HG03064 (cell line): ENCODE measurements at regions not wholly inside any gene's neighbourhood (a gene's known extent, or its start where the extent isn't known, plus 50 kb on each side); places are given as distances from the start of the nearest gene placed in this dataset.
"Not testable (repeated sequence)": the region's sequence is repeated elsewhere in the genome, so short reads cannot be mapped to it uniquely, and the experiment has no call there.

Experiments used
- ATAC-seq: cut with Tn5 transposase; IDR thresholded peaks from one replicate; pipeline ENCODE4 v1.9.1; 2021; ENCODE audit warnings: low read depth; ENCODE audit not compliant: unreplicated experiment

DNA sequence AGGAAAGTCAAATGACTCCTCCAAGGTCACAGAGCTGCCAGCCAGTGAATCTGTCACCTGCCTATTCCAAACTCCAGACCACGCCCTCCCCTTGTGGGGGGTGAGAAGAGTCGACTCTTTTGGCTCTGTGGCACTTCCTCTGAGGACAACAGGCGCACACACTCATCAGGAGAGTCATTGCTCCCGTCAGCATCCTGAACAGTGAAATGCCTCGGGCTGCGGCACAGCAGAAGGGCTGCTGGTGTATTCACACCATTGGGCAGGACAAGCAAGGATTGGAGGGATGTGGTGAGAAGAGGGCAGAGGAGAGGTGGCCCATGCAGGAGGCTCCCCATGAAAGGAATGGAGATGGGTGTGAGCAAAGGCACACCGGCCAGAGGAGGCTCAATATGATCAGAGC lies 239.0 kb downstream of the TOMM20 start:
- no peak for ATAC-seq

DNA sequence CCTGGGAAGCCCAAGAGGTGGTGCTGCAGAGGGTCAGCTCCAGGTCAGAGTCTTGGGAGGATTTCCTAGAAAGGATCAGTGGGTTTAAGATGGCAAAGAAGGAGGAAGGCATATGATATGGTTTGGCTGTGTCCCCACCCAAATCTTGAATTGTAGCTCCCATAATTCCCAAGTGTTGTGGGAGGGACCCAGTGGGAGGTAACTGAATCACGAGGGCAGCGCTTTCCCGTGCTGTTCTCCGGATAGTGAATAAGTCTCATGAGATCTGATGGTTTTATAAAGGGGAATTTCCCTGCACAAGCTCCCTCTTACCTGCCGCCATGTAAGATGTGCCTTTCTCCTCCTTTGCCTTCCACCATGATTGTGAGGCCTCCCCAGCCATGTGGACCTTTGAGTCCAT lies 240.4 kb downstream of the TOMM20 start:
- not testable (repeated sequence) for ATAC-seq

DNA sequence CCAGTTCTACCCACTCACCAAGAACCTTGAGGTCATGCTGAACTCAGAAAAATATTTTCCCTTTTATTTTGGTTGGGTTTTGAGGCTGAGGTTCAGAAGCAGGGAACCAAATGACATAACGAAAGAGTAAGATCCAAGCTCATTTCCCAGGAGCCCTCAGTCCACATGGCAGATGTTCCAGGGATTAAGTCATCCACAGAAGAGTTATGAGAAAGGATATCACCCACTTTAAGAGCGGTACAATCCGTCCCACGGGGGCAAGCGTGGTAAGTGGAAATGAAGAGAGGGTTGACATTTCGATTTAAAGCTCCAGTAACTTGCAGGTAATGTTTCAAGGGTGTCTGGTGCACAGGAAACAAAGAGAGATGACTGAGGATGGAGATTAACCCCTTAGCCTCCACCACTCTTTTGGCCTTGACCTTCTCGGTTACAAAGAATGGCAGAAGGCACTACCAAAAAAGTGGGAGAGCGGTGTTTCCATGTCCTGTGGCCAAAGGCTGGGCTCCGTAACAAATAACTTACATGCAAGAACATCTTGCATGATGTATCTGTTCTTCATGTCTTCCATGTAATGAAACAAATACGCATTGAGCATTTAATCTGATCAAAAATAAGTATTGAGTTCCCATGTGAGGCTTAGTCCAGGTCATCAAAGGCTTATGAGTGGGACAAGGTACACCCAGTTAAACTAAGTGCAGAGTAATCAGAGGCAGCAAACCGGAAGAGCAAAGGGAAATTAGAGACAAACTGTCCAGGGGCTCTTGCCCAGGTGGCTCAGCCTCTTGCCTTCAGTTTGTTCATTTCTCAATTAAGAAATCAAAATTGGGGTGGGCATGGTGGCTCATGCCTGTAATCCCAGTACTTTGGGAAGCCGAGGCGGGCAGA lies 241.4 kb downstream of the TOMM20 start:
- ATAC-seq: no peak

DNA sequence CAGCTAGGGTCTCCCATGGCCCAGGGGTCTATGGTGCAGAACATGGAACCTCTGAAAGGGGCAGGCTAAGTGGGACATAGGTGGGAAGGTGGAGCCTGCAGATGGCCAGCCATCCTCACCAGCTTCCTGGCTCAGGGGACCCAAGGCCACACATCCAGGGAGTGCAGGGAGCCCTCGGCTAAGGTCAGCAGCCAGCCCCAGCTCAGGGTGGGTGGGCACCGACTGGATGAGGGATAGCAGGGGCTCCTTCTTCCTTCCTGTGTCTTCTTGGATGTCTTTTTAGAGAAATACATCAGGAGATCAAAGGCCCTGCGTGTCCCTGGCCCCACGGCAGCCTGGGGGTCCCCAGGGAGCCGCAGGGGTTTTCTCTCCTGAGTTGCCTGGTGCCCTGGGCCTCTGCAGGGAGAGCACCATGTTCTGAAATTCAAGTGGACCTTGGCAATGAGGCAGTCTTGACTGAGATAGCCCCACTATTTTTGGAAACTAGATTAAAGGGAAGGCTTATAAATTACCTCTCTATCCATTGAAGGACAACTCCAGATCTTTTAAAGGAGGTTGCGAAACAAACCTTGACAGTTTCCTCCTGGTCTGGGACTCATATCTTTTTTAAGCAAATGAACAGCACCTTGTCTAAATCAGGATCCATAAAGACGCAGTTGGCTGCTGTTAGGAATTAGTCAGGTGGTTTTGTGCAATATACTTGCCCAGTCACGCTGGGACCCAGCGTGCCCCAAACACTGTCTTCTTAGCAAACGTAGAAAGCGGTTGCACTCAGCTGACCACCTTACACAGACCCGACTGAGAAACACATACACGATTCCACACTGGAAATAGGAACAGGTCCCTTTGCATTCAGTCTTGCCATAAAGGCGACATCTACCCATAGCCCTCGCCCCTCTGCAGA lies 242.3 kb downstream of the TOMM20 start:
- ATAC-seq: no peak

DNA sequence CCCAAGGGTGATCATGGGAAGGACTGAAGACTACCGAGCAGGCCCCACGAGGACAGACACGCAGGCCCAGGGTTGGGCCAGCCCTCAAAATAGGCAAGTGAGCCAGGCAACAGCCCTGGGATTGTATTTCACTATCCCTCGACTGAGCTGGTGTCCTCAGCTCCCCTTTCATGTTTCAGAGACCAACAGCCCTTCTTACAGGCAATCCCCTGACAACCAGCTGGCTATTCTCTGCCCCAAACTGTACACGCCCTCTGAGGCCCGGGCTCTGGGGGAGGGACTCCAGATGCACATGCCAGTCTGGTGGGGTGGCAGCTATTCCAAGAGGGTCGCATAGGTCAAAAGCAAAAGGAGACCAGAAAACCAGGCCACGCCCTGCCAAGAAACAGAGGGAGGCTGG lies 243.0 kb downstream of the TOMM20 start:
- ATAC-seq: no peak

DNA sequence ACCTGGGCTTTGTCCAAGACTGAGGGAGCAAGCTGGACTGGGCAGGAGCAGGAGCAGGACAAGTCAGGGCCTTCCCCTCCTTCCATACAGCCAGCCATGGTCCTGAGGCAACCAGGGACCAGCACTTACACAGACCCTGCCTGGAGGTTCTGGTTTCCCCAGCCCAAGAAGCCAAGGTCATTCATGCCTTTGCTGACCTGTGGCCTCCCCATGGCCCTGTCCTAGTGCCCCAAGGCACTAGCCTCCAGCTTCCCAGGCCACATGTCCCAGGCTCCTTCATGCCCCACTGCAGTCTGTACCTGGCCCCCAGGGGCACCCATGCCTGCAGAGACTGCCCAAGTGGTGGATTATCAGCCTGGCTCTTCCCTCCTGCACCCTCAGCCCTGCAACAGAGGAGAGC lies 243.9 kb downstream of the TOMM20 start:
- ATAC-seq: no peak

DNA sequence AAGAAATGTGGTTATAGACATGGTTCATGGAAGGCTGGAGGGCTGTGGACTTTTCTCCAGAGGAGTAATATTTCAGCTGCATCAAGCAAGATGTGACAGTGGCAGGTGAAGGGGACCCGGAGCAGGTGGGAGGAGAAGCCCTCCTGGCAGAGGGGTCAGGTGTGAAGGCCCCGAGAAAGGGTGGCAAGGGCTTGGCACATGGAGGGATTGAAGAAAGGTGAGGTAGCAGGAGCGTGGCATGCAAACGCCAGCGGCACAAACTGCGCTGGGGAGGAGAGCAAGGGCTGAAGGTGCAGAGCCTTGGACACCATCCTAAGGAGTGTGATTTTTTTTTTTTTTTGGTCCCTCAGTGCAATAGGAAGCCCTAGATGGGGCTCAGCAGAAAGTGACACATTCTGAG lies 244.6 kb downstream of the TOMM20 start:
- no peak for ATAC-seq

DNA sequence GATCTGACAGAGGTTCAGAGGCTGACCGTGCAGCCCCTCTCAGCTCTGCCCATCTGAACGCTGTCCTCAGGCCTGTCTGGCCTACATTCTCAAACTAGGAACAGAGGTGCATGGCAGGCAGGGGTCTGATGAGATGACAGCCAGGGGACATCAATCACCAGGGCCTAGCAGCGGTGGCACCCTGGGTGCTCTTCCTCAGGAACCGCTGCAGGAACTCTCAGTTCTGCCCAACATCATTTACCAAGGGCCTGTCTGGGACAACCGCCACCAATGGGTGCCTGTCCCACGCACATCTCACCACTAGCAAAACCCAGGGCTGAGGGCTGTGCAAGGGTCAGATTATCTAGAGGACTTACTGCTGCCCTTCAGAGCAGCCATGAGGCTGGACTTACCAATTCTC lies 245.7 kb downstream of the TOMM20 start:
- no peak for ATAC-seq

DNA sequence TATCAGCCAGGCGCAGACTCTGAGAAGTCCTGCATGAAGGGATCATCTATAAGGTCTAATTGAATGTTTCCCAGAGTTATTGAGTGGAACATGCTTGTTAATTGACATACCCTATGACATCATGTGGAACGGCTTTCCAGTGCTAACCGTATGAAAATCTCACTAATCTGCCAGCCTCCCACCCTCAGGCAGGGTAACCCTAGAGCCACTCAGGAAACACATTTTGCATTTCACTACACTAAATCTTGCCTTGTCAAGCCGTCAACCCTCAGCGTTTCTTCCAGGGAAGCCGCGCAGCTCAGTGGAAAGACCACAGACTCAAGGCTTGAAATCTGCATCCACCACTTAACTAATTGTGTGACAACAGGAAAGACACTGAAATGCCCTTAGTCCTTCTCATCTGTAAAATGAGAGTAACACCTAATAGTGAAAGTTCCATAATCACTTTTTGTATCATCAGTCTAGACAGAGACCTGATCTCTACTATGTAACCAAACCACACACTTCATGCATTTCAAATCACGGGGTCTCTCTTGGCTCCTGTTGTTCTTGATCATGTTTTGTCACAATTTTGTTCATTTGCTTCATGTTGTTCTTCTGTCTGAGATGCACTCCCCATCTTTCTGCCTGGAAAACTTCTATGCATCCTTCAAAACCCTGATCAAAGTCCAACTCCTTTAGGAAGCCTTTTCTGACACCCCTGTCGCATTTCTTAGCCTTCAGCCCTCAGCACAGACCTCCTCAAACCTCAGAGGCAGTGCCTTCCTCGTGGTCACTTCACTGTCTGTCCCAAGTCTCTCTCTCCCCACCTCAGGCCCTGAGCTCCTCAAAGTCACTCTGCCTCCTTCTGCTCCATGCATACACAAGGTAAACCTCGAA lies 246.5 kb downstream of the TOMM20 start:
- peak; percentile 80 for ATAC-seq

DNA sequence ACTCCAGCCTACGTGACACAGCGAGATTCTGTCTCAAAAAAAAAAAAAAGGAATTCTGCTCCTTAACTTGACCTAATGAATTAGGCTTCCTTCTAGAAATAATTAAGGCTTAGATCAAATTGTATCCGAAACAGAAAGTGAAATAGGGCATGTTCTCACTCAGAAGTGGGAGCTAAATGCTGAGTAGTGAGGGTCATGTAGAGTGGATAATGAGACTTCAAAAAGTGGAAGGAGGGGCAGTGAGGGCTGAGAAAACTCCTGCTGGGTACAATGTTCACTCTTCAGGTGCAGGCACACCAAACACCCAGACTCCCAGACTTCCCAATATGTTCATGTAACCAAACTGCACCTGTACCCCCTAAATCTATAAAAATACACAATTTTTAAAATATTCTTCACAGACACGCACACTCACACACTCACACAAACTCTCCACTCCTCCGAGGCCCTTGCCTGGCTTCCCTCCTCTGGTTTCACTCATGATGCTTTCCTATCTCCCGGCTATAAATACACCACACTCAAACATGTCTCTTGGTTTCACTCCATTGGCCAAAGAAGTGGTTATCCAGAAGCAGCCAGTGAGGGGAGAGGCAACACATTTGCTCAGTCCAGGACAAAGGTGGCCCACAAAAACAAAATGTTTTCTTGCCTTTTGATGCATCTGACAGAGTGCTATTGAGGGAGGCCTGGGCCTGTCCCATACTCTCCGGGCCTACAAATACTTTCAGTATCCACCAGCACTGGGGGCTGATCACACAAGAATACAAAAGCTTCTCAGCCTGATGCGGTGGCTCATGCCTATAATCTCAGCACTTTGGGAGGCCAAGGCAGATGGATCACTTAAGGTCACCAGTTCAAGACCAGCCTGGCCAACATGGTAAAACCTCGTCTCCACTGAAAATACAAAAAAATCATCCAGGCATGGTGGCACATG lies 249.2 kb downstream of the TOMM20 start:
- no peak for ATAC-seq

DNA sequence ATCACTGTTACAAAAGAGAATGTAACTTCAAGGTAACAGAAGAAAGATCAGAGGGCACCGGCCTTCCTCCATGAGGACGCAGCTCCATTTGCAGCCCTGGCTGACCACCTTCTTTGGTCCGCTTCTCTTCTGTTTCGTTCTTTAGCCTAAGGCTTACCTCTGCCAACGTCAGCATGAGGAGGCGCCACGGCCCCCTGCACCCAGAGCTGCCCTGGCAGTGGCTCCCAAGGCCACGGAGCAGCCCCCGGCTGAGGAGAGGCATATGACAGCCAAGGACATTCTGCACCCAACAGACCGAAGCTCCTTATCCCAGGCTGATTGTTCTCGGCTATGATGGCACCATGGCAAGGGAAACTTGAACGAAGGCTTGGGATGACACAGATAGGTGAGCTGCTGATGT lies 250.3 kb downstream of the TOMM20 start:
- ATAC-seq: no peak

DNA sequence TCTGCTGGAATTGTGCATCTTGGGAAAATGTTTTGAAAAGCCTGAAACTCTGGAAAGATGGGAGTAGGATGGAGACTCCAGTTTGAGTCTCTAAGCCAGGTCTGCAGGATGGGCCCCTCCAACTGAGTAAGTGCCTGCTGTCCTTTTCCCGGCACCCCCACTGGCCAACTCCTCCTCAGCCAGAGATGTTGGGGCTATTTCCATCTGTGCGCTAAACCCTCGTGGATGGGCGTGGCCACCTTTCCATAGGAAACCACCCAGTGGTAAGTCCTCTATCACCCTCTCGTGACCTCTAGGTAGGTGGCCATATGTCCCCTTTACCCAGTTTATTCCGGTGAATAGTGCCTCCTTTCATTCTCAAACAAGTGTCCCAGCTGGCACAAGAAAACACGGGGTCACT lies 250.9 kb downstream of the TOMM20 start:
- no peak for ATAC-seq

DNA sequence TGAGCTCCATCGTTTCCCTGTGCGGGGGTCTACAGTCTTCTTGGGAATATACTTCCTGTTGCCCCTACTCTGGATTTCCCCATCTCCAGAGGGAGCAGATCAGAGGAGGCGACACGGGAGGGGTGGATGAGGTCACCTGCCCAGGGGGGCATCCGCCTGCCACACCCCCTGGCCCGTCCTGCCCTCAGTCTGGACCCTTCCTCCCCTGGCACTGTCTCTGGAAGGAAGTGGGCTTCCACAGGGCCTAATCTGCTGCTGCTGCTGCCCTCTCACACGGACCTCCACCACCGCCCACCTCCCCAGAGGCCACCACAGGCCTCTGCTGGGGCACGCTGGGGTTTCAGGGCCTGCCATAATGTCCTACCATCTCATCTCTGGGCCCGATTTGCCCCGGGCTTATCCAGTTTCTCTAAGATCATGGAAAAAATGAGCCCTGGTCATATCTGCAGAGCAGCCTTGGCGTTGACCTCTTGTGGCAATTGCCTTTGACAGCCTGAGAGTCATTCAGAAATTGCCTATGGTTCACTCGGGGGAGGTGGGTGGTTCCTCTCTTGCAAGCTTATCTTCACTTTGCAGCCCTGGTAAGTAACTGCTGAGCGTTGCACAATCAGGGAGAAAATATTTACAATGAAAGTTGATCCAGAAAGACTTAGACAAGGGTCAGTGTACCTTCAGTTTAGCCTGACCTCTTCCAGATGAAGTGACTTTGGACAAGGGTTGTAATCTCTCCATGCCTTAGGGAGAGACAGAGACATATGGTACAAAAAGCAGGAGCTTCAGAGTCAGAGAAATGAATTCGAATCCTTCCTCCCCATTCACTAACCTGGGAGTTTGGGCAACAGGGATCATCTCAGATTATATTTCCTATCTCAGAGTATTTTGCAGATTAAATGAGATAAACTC lies 252.4 kb downstream of the TOMM20 start:
- ATAC-seq: no peak

DNA sequence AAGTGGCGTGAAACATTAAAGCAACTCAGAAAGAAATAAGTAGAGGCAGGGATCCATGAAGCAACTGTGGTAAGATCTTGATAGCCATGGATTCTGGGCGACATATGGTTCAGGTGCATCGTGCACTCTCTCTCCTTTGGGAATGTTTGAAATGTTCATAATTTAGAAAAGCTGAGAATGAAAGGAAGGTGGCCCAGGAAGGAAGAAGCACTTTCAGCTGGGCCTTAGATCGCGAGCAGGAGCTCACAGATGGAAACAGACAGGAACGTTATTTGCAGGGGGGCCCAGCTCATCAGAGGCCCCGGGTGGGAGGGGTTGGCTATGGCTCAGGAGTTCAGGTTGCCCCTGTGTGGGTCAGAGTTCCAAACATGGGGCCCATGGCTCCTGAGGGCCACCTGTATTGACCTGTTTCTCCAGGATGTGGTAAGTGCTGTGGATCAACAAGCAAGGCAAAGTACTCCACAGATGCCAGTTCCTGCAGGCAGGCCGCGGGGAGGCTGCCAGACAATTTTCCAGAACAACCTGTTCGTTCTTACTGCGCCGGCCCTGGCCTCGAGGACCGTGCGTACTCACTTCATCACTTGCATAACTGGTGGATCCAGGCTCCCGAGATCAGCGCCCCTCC lies 253.2 kb downstream of the TOMM20 start:
- ATAC-seq: no peak

DNA sequence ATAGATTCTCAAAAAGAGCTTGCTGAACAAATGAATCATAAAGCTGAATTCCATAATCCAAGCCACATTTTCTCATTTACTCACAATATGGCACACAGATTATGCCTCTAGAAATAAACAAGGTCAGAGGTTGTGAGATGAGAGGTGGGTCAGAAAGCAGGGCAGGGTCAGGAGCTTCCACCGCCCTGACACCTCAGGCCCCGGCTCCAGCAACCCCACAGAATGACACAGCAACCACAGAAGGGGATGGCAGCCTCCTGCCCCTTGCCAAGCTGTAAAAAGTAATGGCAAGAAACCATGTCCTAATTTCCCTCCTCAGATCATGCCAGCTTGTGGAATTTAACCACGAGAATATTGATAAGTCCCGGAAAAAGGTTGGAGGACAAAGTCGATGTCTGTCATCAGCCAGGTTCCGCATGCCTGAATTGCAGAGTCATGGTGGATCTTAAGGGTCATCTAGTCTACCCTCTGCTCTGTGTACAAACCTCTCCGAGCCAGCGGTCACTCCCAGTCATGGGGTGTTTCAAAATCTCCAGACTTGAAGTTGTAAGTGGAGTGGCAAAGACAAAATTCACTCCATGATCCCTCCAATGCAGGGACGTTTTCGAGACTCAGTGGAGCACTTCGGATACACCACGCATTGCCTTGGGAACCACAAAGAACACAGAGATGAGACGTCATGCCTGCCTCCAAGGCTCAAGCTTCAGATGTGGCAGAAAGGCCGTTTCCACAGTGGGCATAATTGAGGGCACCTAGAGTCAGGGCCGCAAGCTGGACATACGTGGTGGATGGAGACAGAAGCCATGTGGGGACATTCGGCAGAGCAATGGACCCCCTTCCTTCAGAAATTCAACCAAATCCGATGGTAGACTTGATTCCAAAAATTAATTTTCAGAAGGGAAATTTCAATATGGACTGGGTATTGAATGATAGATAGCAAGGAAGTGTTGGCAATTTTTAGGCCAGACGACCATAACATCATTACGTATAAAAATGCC lies 254.0 kb downstream of the TOMM20 start:
- ATAC-seq: no peak

DNA sequence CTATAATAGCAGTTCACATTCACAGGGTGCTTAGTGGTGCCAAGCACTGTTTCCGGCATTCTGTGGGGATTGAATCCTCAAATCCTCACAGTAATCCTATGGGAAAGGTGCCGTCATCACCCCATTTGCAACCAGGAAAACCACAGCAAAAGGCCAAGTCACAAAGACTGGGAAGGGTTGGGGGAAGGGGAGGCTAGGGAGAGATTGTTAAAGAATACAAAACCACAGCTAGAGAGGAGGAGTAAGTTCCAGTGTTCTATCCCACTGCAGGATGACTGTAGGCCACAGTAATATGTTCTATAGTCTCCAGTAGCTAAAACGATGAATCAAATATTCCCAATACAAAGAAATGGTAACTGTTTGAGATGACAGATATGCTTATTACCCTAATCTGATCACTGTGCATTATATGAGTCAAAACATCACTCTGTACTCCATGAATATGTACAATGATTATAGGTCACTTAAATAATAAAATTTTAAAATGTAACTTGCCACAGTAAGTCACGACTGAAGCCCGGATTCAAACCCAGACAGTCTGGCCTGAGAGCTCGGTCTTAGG lies 256.8 kb downstream of the TOMM20 start:
- ATAC-seq: no peak
